ENCODE measurements at regions not wholly inside any gene's neighbourhood (a gene's known extent, or its start where the extent isn't known, plus 50 kb on each side); places are given as distances from the start of the nearest gene placed in this dataset.
A peak's percentile ranks its signal among the peaks of the same experiment; 100 is the strongest.
"Not testable (repeated sequence)": the region's sequence is repeated elsewhere in the genome, so short reads cannot be mapped to it uniquely, and the experiment has no call there.

DNA sequence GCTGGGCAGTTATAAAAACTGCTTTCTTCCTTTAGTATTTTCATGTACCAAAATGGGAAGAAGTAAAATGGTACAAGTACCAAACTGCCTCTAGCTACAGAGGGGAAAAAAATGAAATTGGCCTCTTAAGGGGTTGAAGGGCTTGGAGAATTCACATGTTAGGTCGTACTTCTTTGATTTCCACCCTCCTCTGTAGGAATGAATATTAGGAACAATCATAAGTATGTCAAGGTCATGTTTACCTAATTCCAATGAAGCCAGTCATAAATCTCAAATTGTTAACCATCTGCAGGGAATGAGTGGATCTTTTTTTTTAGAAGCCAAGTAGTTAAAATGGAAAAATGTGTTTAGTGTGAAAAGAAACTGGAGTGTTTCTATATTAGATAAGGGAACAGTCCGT, 772.6 kb downstream of the PRIM2 start:
- POLR2A ChIA-PET; H4K20me1 ChIP-seq (ENCODE audit: insufficient read depth); H3K4me2 ChIP-seq (ENCODE audit: low read length); BruUV-seq (replicated peaks); DNase-seq (ENCODE audit: low read depth, low spot score); H2AFZ ChIP-seq (ENCODE audit: low read depth, low read length, poor library complexity, severe bottlenecking); H3K9ac ChIP-seq (ENCODE audit: low read length); H3K79me2 ChIP-seq (ENCODE audit: insufficient read depth, low read length); H3K4me1 ChIP-seq (ENCODE audit: control insufficient read depth in 1 of 2, insufficient read depth in 2 of 2, low read length in 2 of 2); H3K4me3 ChIP-seq (replicated peaks in 1 of 2; ENCODE audit: low read depth in 1 of 2, low read length in 2 of 2); CTCF ChIA-PET; intact Hi-C loops (cut with micrococcal nuclease); H3K9me3 ChIP-seq (ENCODE audit: control insufficient read depth in 1 of 2, insufficient read depth in 1 of 2, low read depth in 1 of 2, low read length in 2 of 2); RAD21 ChIA-PET (ENCODE audit: low non-redundant PET in 1 of 2, low total read pairs in 2 of 2, uncharacterized antibody in 2 of 2, unreplicated experiment in 2 of 2); H3K9me2 ChIP-seq (ENCODE audit: insufficient read depth); H3K27ac ChIP-seq (ENCODE audit: low read depth, low read length); H3K36me3 ChIP-seq (ENCODE audit: control insufficient read depth in 1 of 2, insufficient read depth in 2 of 2, low read length in 2 of 2); ATAC-seq; H3K27me3 ChIP-seq (ENCODE audit: insufficient read depth, low read length): not testable (repeated sequence)

DNA sequence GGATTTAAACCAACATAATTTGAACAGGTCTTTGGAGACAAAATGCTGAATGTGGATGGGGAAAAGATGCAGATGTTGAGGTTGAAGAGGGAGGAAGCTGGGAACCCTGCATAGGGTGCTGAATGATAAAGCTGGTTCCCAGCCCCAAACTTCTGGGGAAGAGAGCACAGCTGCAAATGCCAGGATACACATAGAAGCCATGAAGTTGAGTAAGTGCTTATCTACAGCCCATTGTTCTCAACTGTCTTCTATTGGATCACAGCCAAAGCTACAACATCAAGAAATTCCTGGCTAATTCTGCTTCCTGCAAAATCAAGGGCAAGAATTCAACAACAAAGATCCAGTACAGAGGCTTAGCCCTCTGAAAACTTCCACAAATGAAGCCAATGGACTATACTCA, 779.8 kb downstream of the PRIM2 start:
- RAD21 ChIA-PET (ENCODE audit: low non-redundant PET in 1 of 2, low total read pairs in 2 of 2, uncharacterized antibody in 2 of 2, unreplicated experiment in 2 of 2); H3K79me2 ChIP-seq (ENCODE audit: insufficient read depth, low read length); H3K27ac ChIP-seq (ENCODE audit: low read depth, low read length); H3K9me2 ChIP-seq (ENCODE audit: insufficient read depth); H2AFZ ChIP-seq (ENCODE audit: low read depth, low read length, poor library complexity, severe bottlenecking); H3K27me3 ChIP-seq (ENCODE audit: insufficient read depth, low read length); ATAC-seq; H3K9ac ChIP-seq (ENCODE audit: low read length); DNase-seq (ENCODE audit: low read depth, low spot score); intact Hi-C loops (cut with micrococcal nuclease); H3K36me3 ChIP-seq (ENCODE audit: control insufficient read depth in 1 of 2, insufficient read depth in 2 of 2, low read length in 2 of 2); H3K4me1 ChIP-seq (ENCODE audit: control insufficient read depth in 1 of 2, insufficient read depth in 2 of 2, low read length in 2 of 2); BruUV-seq (replicated peaks); CTCF ChIA-PET; H3K4me2 ChIP-seq (ENCODE audit: low read length); H3K9me3 ChIP-seq (ENCODE audit: control insufficient read depth in 1 of 2, insufficient read depth in 1 of 2, low read depth in 1 of 2, low read length in 2 of 2); H3K4me3 ChIP-seq (replicated peaks in 1 of 2; ENCODE audit: low read depth in 1 of 2, low read length in 2 of 2); H4K20me1 ChIP-seq (ENCODE audit: insufficient read depth); POLR2A ChIA-PET: not testable (repeated sequence)

DNA sequence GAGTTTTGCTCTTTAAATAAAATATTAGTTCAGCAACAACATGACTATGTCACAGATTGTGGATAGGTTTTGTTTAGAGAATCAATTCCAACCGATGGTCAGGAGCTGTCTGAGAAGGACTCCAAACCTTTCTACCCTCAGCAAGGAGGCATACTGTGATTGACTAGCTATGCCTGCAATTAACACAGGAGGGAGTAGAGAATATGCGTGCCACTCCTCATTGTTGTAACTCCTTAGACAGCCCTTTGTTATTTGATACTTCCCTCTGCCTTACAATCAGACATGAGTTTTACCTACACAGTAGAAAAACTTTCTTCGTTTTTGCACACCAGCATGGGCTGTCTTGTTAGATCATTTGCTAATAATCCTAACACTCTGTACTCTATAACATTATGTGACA, 796.5 kb downstream of the PRIM2 start:
- no peaks in the 10 kb centered on the region for H3K36me3 ChIP-seq (ENCODE audit: control insufficient read depth in 1 of 2, insufficient read depth in 2 of 2, low read length in 2 of 2)
- H3K4me2 ChIP-seq (ENCODE audit: low read length): no peak overlapping the region
- CTCF ChIA-PET: no interaction called here
- RAD21 ChIA-PET (ENCODE audit: low non-redundant PET in 1 of 2, low total read pairs in 2 of 2, uncharacterized antibody in 2 of 2, unreplicated experiment in 2 of 2): no interaction called here
- no peaks in the 10 kb centered on the region for H3K4me1 ChIP-seq (ENCODE audit: control insufficient read depth in 1 of 2, insufficient read depth in 2 of 2, low read length in 2 of 2)
- intact Hi-C loops (cut with micrococcal nuclease): no loop called here
- no TSS peak for BruUV-seq (replicated peaks)
- TF ChIP-seq EZH2 (IDR thresholded peaks at IDR 0.05): no peak
- no peaks in the 10 kb centered on the region for H3K9me2 ChIP-seq (ENCODE audit: insufficient read depth)
- H4K20me1 ChIP-seq (ENCODE audit: insufficient read depth): no peaks in the 10 kb centered on the region
- H3K9me3 ChIP-seq (ENCODE audit: control insufficient read depth in 1 of 2, insufficient read depth in 1 of 2, low read depth in 1 of 2, low read length in 2 of 2): no peaks in the 10 kb centered on the region
- ATAC-seq (peak; percentile 49; the same call in 1 of the 2 replicates), DNase-seq (ENCODE audit: low read depth, low spot score) (no peak)
- no peak overlapping the region for H3K9ac ChIP-seq (ENCODE audit: low read length)
- H3K27me3 ChIP-seq (ENCODE audit: insufficient read depth, low read length): no peaks in the 10 kb centered on the region
- H3K79me2 ChIP-seq (ENCODE audit: insufficient read depth, low read length): no peaks in the 10 kb centered on the region
- no peak overlapping the region for H2AFZ ChIP-seq (ENCODE audit: low read depth, low read length, poor library complexity, severe bottlenecking)
- no peak overlapping the region for H3K27ac ChIP-seq (ENCODE audit: low read depth, low read length)
- POLR2A ChIA-PET: no interaction called here
- no peak overlapping the region for H3K4me3 ChIP-seq (replicated peaks in 1 of 2; ENCODE audit: low read depth in 1 of 2, low read length in 2 of 2)

DNA sequence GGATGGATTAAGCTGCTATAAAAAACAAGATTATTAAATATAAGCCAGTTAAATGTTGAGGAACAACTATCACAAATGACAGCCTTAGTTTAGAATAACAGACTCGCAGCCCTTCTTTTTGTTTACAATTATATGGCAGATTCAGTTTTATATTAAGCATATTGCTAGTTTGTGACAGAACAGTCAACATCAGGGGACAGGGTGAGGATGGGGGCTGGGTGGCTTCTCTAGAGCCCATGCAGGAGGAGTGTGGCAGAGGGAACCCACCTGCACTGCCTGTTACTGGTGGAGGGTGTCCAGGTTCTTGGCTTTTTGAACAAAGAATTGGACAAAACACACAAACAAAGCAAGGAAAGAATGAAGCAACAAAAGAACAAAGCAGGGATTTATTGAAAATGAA, 799.7 kb downstream of the PRIM2 start:
- POLR2A ChIA-PET: not testable (repeated sequence)

DNA sequence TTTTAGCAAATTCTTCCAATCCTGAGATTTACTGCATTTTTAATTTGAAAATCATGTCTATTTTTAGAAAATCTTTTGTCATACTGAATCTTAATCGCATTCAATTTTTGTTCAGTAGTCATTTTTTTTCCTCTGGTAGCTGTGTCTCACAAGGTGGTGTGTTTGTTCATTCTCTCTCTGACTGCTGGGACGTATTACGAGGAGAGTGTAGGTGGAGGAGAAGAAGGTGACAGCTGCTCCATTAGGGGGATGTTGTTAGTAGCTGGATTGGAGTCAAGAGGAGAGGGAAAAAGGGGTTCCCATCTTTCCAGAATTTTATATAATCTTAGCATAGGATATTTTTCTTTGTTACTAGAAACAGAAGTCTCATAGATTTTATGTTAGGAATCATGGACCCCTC, 804.2 kb downstream of the PRIM2 start:
- H3K36me3 ChIP-seq (ENCODE audit: control insufficient read depth in 1 of 2, insufficient read depth in 2 of 2, low read length in 2 of 2); RAD21 ChIA-PET (ENCODE audit: low non-redundant PET in 1 of 2, low total read pairs in 2 of 2, uncharacterized antibody in 2 of 2, unreplicated experiment in 2 of 2); DNase-seq (ENCODE audit: low read depth, low spot score); H3K9ac ChIP-seq (ENCODE audit: low read length); H3K27ac ChIP-seq (ENCODE audit: low read depth, low read length); POLR2A ChIA-PET; CTCF ChIA-PET; H3K9me2 ChIP-seq (ENCODE audit: insufficient read depth); H3K4me3 ChIP-seq (replicated peaks in 1 of 2; ENCODE audit: low read depth in 1 of 2, low read length in 2 of 2); BruUV-seq (replicated peaks); H3K9me3 ChIP-seq (ENCODE audit: control insufficient read depth in 1 of 2, insufficient read depth in 1 of 2, low read depth in 1 of 2, low read length in 2 of 2); H3K4me1 ChIP-seq (ENCODE audit: control insufficient read depth in 1 of 2, insufficient read depth in 2 of 2, low read length in 2 of 2); H3K79me2 ChIP-seq (ENCODE audit: insufficient read depth, low read length); H3K4me2 ChIP-seq (ENCODE audit: low read length); ATAC-seq; H4K20me1 ChIP-seq (ENCODE audit: insufficient read depth); H3K27me3 ChIP-seq (ENCODE audit: insufficient read depth, low read length); intact Hi-C loops (cut with micrococcal nuclease); H2AFZ ChIP-seq (ENCODE audit: low read depth, low read length, poor library complexity, severe bottlenecking): not testable (repeated sequence)

More for the DNA sequence above, 799.7 kb downstream of the PRIM2 start:
- RAD21 ChIA-PET (ENCODE audit: low non-redundant PET in 1 of 2, low total read pairs in 2 of 2, uncharacterized antibody in 2 of 2, unreplicated experiment in 2 of 2); H3K9me2 ChIP-seq (ENCODE audit: insufficient read depth); H3K9me3 ChIP-seq (ENCODE audit: control insufficient read depth in 1 of 2, insufficient read depth in 1 of 2, low read depth in 1 of 2, low read length in 2 of 2); H3K27me3 ChIP-seq (ENCODE audit: insufficient read depth, low read length); BruUV-seq (replicated peaks); H3K4me3 ChIP-seq (replicated peaks in 1 of 2; ENCODE audit: low read depth in 1 of 2, low read length in 2 of 2); H3K4me1 ChIP-seq (ENCODE audit: control insufficient read depth in 1 of 2, insufficient read depth in 2 of 2, low read length in 2 of 2); ATAC-seq; H3K27ac ChIP-seq (ENCODE audit: low read depth, low read length); H3K36me3 ChIP-seq (ENCODE audit: control insufficient read depth in 1 of 2, insufficient read depth in 2 of 2, low read length in 2 of 2); H3K9ac ChIP-seq (ENCODE audit: low read length); H4K20me1 ChIP-seq (ENCODE audit: insufficient read depth); CTCF ChIA-PET; H2AFZ ChIP-seq (ENCODE audit: low read depth, low read length, poor library complexity, severe bottlenecking); H3K4me2 ChIP-seq (ENCODE audit: low read length); intact Hi-C loops (cut with micrococcal nuclease); H3K79me2 ChIP-seq (ENCODE audit: insufficient read depth, low read length); DNase-seq (ENCODE audit: low read depth, low spot score): not testable (repeated sequence)
